ENCODE measurements at regions not wholly inside any gene's neighbourhood (a gene's known extent, or its start where the extent isn't known, plus 50 kb on each side); places are given as distances from the start of the nearest gene placed in this dataset.

DNA sequence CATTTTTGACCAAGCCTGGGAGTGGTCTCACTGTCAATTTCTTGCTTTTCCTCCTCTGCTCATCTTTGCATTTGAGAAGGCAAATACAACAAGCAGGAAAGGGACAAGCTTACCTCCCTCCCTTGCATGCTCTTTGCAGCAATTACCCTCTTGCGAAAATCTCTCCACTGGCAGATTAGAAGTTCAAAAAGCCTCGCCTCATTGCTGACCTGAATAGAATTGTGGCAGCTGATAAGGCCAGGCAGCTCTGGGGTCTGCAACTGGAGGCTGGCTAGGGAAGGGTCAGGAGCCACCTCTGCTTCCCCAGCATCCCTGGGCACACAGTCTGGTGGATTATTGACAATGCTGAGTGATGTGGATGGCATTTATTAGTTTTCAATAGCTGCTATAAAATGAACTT lies 362.3 kb upstream of the KIF2A start:
- TF ChIP-seq, protein P1, sequence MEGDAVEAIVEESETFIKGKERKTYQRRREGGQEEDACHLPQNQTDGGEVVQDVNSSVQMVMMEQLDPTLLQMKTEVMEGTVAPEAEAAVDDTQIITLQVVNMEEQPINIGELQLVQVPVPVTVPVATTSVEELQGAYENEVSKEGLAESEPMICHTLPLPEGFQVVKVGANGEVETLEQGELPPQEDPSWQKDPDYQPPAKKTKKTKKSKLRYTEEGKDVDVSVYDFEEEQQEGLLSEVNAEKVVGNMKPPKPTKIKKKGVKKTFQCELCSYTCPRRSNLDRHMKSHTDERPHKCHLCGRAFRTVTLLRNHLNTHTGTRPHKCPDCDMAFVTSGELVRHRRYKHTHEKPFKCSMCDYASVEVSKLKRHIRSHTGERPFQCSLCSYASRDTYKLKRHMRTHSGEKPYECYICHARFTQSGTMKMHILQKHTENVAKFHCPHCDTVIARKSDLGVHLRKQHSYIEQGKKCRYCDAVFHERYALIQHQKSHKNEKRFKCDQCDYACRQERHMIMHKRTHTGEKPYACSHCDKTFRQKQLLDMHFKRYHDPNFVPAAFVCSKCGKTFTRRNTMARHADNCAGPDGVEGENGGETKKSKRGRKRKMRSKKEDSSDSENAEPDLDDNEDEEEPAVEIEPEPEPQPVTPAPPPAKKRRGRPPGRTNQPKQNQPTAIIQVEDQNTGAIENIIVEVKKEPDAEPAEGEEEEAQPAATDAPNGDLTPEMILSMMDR (IDR thresholded peaks at IDR 0.05; ENCODE audit: borderline replicate concordance, extremely low read depth, low read length, poor library complexity, severe bottlenecking), result no peak
- no peak for TF ChIP-seq EZH2 (IDR thresholded peaks at IDR 0.05; ENCODE audit: borderline replicate concordance, low read depth, low read length, severe bottlenecking)
